ENCODE measurements at regions not wholly inside any gene's neighbourhood (a gene's known extent, or its start where the extent isn't known, plus 50 kb on each side); places are given as distances from the start of the nearest gene placed in this dataset.

DNA sequence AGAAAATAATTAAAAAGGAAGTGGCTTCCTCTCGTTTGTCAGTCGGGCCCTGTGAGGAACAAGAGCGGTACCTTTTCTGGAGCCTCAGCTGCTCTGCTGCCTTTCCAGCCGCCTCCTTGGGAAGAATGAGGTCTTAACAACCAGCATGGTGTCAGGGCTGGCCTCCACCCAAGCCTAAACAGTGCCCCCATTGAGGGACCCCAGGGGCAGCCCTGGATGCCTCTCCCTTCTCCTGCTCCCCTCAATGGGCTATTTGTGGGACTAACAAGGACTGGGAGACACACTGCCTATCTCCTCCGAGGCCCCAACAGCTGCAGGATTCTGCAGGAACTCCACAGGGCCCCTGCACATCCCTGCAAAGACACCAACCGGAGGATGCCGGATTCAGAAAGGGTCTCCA lies 155.4 kb upstream of the MAP3K1 start:
- H3K4me3 ChIP-seq (ENCODE audit: low read length), result no peak overlapping the region
- H3K36me3 ChIP-seq (ENCODE audit: insufficient read depth, low read length), result no peaks in the 10 kb centered on the region
- no peak for DNase-seq
- H3K27me3 Mint-ChIP-seq, result peaks cover 7 to 26% of the 10 kb centered on the region in 2 donors
- H3K36me3 Mint-ChIP-seq, result peaks cover 0 to 4% (median 0%) of the 10 kb centered on the region in 3 donors
- H3K27ac Mint-ChIP-seq, result no peak overlapping the region
- no peaks in the 10 kb centered on the region for H3K9me3 Mint-ChIP-seq
- no peaks in the 10 kb centered on the region for H3K9me3 ChIP-seq (ENCODE audit: low read length)
- no peaks in the 10 kb centered on the region for H3K4me1 ChIP-seq (ENCODE audit: insufficient read depth, low read length)
- no peaks in the 10 kb centered on the region for H3K27me3 ChIP-seq (ENCODE audit: insufficient read depth, low read length, poor library complexity, severe bottlenecking)
- H3K4me1 Mint-ChIP-seq, result no peaks in the 10 kb centered on the region
- no peak overlapping the region for H3K27ac ChIP-seq (ENCODE audit: low read depth, low read length)
- H3K4me3 Mint-ChIP-seq, result no peak overlapping the region
- ChIA-PET POLR2A (no interaction called here), CTCF (no interaction called here)

DNA sequence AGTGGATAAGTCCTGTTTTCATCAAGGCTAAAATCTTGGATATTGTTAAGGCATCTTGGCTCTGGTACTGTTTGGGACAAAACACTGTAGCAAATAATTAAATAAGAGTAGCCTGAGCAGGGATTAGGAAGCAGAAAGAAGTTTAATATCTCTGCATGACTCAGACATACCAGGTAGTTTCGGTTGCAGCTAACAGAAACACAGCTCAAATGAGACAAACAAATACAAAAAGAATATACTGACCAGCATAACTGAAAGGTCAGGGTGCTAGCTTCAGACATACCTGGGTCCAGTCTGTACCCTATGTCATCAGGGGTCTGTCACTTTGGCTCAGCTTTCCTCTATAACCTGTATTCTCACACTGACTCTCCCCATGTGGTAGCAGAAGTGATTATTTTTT lies 156.4 kb upstream of the MAP3K1 start:
- no peak overlapping the region for H3K27ac ChIP-seq (ENCODE audit: low read depth, low read length)
- H3K27ac Mint-ChIP-seq, result no peak overlapping the region
- H3K27me3 ChIP-seq (ENCODE audit: insufficient read depth, low read length, poor library complexity, severe bottlenecking), result no peaks in the 10 kb centered on the region
- no peaks in the 10 kb centered on the region for H3K4me1 ChIP-seq (ENCODE audit: insufficient read depth, low read length)
- no peak for DNase-seq
- peaks cover 10 to 31% of the 10 kb centered on the region in 2 donors for H3K27me3 Mint-ChIP-seq
- H3K9me3 Mint-ChIP-seq, result no peaks in the 10 kb centered on the region
- H3K36me3 ChIP-seq (ENCODE audit: insufficient read depth, low read length), result no peaks in the 10 kb centered on the region
- H3K4me3 ChIP-seq (ENCODE audit: low read length), result no peak overlapping the region
- ChIA-PET POLR2A (no interaction called here), CTCF (no interaction called here)
- H3K4me1 Mint-ChIP-seq, result no peaks in the 10 kb centered on the region
- H3K36me3 Mint-ChIP-seq, result peaks cover 0 to 5% (median 0%) of the 10 kb centered on the region in 3 donors
- H3K4me3 Mint-ChIP-seq, result no peak overlapping the region
- H3K9me3 ChIP-seq (ENCODE audit: low read length), result no peaks in the 10 kb centered on the region

DNA sequence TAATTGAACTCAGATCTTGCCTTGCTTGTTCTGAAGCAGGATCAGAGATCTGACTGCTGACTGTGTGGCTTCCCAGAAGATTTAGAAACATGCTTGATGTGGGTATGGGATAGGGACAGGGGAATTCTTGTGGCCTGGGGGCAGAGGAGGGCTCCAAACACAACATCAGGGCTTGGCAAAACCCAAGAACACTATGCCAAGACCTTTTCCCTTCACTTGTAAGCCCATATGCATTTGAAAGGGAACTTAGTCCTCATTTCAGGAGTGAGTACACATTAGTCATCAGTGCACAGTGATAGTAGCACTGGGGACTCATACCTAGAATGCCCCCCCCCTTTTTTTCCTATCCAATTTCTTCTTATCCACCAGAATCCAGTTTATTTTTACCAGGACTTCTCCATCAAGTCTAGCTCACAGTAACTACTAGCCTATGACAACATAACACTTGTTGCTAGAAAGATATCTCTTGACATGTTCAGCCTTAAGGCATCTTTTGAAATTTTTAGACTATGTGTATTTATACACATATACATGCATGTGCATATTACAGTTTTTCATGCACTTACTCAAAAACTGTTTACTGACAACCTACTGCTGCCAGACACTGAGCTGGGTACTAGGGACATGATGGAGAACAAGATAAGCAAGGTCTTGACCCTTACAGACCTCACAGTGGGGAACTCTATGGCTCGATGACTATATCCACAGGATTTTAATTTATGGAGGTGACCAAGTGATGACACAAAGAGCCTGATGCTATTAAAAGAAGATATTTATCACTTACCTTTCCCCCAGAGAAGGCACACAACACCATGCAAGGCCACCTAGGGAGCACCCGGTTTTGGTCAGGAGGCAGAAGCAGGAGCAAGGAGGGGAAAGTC lies 158.3 kb upstream of the MAP3K1 start:
- DNase-seq, result no peak
- H3K4me1 Mint-ChIP-seq, result no peaks in the 10 kb centered on the region
- H3K27me3 ChIP-seq (ENCODE audit: insufficient read depth, low read length, poor library complexity, severe bottlenecking), result no peaks in the 10 kb centered on the region
- H3K36me3 Mint-ChIP-seq, result peaks cover 0 to 5% (median 0%) of the 10 kb centered on the region in 3 donors
- H3K9me3 Mint-ChIP-seq, result no peaks in the 10 kb centered on the region
- no peak overlapping the region for H3K27ac ChIP-seq (ENCODE audit: low read depth, low read length)
- CTCF ChIA-PET, result no interaction called here
- no peaks in the 10 kb centered on the region for H3K36me3 ChIP-seq (ENCODE audit: insufficient read depth, low read length)
- H3K4me3 Mint-ChIP-seq, result peak overlapping the region in 1 of 7 donors; percentile 25
- H3K4me1 ChIP-seq (ENCODE audit: insufficient read depth, low read length), result no peaks in the 10 kb centered on the region
- H3K4me3 ChIP-seq (ENCODE audit: low read length), result no peak overlapping the region
- POLR2A ChIA-PET, result no interaction called here
- no peaks in the 10 kb centered on the region for H3K9me3 ChIP-seq (ENCODE audit: low read length)
- H3K27ac Mint-ChIP-seq, result no peak overlapping the region
- peaks cover 8 to 31% of the 10 kb centered on the region in 2 donors for H3K27me3 Mint-ChIP-seq

DNA sequence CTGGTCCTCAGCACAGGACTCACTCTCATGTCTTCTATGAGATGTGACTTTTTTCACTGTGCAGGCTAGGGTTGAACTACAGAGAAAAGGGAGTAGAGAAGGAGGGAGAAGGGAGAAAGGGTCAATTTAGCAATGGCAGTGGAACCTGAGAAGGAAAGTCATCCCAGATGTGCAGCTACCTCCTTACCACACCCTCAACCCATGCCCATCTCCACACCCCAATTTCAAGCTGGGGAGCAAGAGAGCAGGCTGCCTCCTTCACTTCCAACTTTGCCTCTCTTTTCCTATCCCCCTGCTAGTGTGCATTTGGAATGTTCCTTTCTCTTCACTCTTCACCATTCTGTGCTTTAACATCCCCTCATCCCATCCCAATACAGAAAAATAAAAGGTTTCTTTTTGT lies 163.5 kb upstream of the MAP3K1 start:
- CTCF ChIA-PET, result no interaction called here
- no peak overlapping the region for H3K27ac ChIP-seq (ENCODE audit: low read depth, low read length)
- no peaks in the 10 kb centered on the region for H3K9me3 ChIP-seq (ENCODE audit: low read length)
- no peak overlapping the region for H3K4me3 ChIP-seq (ENCODE audit: low read length)
- Mint-ChIP-seq H3K27me3 (peaks cover 5 to 14% of the 10 kb centered on the region in 2 donors), H3K9me3 (no peaks in the 10 kb centered on the region), H3K4me3 (no peak overlapping the region), H3K36me3 (peaks cover 0 to 5% (median 0%) of the 10 kb centered on the region in 3 donors), H3K27ac (no peak overlapping the region), H3K4me1 (peaks cover 0 to 23% (median 2%) of the 10 kb centered on the region in 3 donors)
- H3K4me1 ChIP-seq (ENCODE audit: insufficient read depth, low read length), result peaks cover 7% of the 10 kb centered on the region
- DNase-seq, result no peak
- POLR2A ChIA-PET, result no interaction called here
- no peaks in the 10 kb centered on the region for H3K36me3 ChIP-seq (ENCODE audit: insufficient read depth, low read length)
- H3K27me3 ChIP-seq (ENCODE audit: insufficient read depth, low read length, poor library complexity, severe bottlenecking), result no peaks in the 10 kb centered on the region

DNA sequence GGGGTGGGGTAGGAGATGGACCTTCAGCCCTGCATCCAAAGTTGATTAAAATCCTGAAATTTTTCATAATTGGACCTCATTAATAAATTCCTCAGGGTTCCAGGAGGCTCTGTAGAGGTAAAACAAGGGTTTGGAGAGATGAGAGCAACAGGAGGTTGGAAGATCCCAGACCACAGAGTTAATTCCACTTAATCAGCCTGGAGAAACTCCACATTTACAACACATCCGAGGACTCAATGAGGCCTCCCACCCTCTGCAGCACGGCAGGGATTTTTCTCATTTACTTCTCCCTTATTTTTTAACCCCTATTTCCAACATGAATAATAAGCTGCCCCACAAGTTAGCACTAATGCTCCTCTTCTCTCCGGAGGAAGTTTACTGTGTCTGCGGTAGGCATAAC lies 165.0 kb upstream of the MAP3K1 start:
- POLR2A ChIA-PET, result no interaction called here
- H3K27me3 ChIP-seq (ENCODE audit: insufficient read depth, low read length, poor library complexity, severe bottlenecking), result no peaks in the 10 kb centered on the region
- H3K9me3 ChIP-seq (ENCODE audit: low read length), result no peaks in the 10 kb centered on the region
- DNase-seq, result no peak
- no peak overlapping the region for H3K4me3 ChIP-seq (ENCODE audit: low read length)
- Mint-ChIP-seq H3K36me3 (peaks cover 0 to 5% (median 0%) of the 10 kb centered on the region in 3 donors), H3K9me3 (no peaks in the 10 kb centered on the region), H3K4me3 (no peak overlapping the region), H3K27me3 (peaks cover 5 to 9% of the 10 kb centered on the region in 2 donors), H3K27ac (no peak overlapping the region), H3K4me1 (peaks cover 0 to 25% (median 3%) of the 10 kb centered on the region in 3 donors)
- CTCF ChIA-PET, result no interaction called here
- peaks cover 7% of the 10 kb centered on the region for H3K4me1 ChIP-seq (ENCODE audit: insufficient read depth, low read length)
- no peak overlapping the region for H3K27ac ChIP-seq (ENCODE audit: low read depth, low read length)
- no peaks in the 10 kb centered on the region for H3K36me3 ChIP-seq (ENCODE audit: insufficient read depth, low read length)

DNA sequence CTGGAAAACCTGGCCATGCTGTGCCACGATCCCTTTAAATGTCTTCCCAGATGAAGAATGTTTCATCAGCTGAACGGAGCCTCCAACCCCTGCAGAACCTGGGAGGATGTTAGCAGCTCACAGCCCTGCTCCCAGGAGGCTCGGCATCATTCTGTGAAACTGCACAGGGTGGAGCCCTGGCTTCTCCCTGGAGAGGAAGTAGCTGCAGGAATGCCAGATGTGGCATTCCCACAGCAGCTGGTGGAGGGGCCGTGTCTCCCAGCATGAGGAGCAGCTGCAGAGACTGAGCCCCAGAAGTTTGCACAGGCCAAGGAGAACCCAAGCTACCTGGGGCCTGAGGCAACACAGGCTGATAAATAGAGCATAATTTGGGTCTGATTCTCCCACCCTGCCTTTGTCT lies 165.8 kb upstream of the MAP3K1 start:
- no peak for DNase-seq
- CTCF ChIA-PET, result no interaction called here
- Mint-ChIP-seq H3K36me3 (no peaks in the 10 kb centered on the region), H3K27me3 (peaks cover 1 to 5% of the 10 kb centered on the region in 2 donors), H3K27ac (peak overlapping the region in 1 of 8 donors; percentile 61), H3K9me3 (no peaks in the 10 kb centered on the region), H3K4me3 (no peak overlapping the region), H3K4me1 (peaks cover 0 to 25% (median 3%) of the 10 kb centered on the region in 3 donors)
- Histone ChIP-seq H3K36me3 (ENCODE audit: insufficient read depth, low read length) (no peaks in the 10 kb centered on the region), H3K27ac (ENCODE audit: low read depth, low read length) (no peak overlapping the region), H3K9me3 (ENCODE audit: low read length) (no peaks in the 10 kb centered on the region), H3K4me3 (ENCODE audit: low read length) (no peak overlapping the region), H3K27me3 (ENCODE audit: insufficient read depth, low read length, poor library complexity, severe bottlenecking) (no peaks in the 10 kb centered on the region), H3K4me1 (ENCODE audit: insufficient read depth, low read length) (peaks cover 7% of the 10 kb centered on the region)
- POLR2A ChIA-PET, result no interaction called here

DNA sequence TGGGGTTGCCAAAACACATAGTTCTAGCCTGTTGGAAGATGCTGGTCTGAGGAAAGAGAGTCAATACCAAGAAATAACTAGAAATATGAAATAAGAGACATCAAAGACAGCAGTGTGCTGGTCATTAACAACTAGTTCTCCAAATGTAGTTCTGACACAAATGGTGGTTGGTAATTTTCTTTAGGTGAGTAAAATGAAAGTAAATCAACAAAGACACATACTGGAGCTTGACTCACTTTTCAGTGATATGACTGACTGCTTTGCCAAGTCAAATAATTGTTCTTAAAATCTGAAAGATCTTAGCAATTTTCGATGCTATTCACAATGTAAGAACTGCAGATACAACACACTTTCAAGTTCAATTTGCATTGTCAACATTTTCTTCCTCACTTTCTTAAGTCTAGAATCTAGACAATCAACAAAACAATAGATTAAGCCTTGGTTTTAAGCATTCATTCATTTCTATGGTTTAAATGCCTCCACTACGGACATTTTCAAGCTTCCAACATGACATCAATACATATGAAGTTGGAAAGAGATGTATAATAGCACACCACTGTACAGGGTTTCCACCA lies 166.8 kb upstream of the MAP3K1 start:
- CTCF ChIA-PET, result no interaction called here
- Histone ChIP-seq H3K4me3 (ENCODE audit: low read length) (no peak overlapping the region), H3K27ac (ENCODE audit: low read depth, low read length) (no peak overlapping the region), H3K27me3 (ENCODE audit: insufficient read depth, low read length, poor library complexity, severe bottlenecking) (no peaks in the 10 kb centered on the region), H3K9me3 (ENCODE audit: low read length) (no peaks in the 10 kb centered on the region), H3K36me3 (ENCODE audit: insufficient read depth, low read length) (no peaks in the 10 kb centered on the region), H3K4me1 (ENCODE audit: insufficient read depth, low read length) (peaks cover 7% of the 10 kb centered on the region)
- Mint-ChIP-seq H3K36me3 (no peaks in the 10 kb centered on the region), H3K27me3 (peaks cover 0 to 2% of the 10 kb centered on the region in 2 donors), H3K4me1 (peaks cover 0 to 25% (median 3%) of the 10 kb centered on the region in 3 donors), H3K4me3 (no peak overlapping the region), H3K27ac (no peak overlapping the region), H3K9me3 (no peaks in the 10 kb centered on the region)
- POLR2A ChIA-PET, result no interaction called here
- no peak for DNase-seq

DNA sequence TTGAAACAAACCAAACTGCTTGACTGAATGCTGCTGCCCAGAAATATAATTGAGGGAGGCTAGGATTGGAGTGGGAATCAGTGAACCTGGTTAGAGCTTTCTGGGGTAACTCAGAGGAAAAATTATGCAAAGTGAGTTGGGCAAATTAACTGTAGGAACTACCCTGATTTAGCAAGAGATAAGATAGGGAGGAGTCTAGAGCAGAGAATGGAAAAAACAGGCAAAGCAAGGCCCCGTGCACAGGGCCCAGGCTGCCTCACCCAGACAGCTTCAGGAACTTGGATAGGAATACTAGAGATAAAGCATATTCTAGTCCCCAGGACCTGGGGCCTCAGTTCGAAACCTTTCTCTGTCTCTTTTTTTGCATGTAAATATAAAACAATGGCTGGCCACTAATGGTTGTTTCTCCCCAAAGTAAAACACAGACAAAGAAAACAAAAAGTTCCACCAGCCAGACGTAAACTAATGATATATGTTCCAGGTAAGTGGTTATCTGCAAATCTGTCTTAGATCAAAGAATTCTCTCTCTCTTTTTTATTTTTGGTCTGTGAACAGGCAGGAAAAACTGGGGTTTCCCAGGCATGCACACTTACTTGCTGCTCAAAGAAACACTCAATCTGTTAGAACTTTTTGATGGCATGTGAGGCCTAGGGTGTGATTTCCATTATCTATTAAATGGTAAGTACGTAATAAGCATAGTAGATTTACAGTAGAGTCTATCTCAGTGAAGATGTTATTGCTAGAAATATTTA lies 168.1 kb upstream of the MAP3K1 start:
- no peaks in the 10 kb centered on the region for H3K9me3 Mint-ChIP-seq
- H3K36me3 ChIP-seq (ENCODE audit: insufficient read depth, low read length), result no peaks in the 10 kb centered on the region
- no peak overlapping the region for H3K4me3 ChIP-seq (ENCODE audit: low read length)
- no peak for DNase-seq
- H3K4me1 ChIP-seq (ENCODE audit: insufficient read depth, low read length), result peaks cover 7% of the 10 kb centered on the region
- H3K36me3 Mint-ChIP-seq, result no peaks in the 10 kb centered on the region
- CTCF ChIA-PET, result no interaction called here
- POLR2A ChIA-PET, result no interaction called here
- no peak overlapping the region for H3K4me3 Mint-ChIP-seq
- peaks cover 0 to 25% (median 3%) of the 10 kb centered on the region in 3 donors for H3K4me1 Mint-ChIP-seq
- peaks cover 0 to 2% of the 10 kb centered on the region in 2 donors for H3K27me3 Mint-ChIP-seq
- no peak overlapping the region for H3K27ac ChIP-seq (ENCODE audit: low read depth, low read length)
- no peaks in the 10 kb centered on the region for H3K27me3 ChIP-seq (ENCODE audit: insufficient read depth, low read length, poor library complexity, severe bottlenecking)
- H3K9me3 ChIP-seq (ENCODE audit: low read length), result no peaks in the 10 kb centered on the region
- H3K27ac Mint-ChIP-seq, result peak overlapping the region in 3 of 8 donors; percentile 12 to 54 (median 34)
